ENCODE measurements at regions not wholly inside any gene's neighbourhood (a gene's known extent, or its start where the extent isn't known, plus 50 kb on each side); places are given as distances from the start of the nearest gene placed in this dataset.

GRCh38 chr4:129342819-129343408 lies 247.0 kb downstream of the C4orf33 start:
- ATAC-seq (peak; percentile 91), DNase-seq (ENCODE audit: low spot score) (no peak)
- intact Hi-C loops (cut with DNase I): no loop called here

- peak; percentile 64 for ATAC-seq
- intact Hi-C loops (cut with DNase I): no loop called here
- no peak for DNase-seq (ENCODE audit: low spot score)
These were observed 248.1 kb downstream of the C4orf33 start for GRCh38 chr4:129344058-129344457.

DNA sequence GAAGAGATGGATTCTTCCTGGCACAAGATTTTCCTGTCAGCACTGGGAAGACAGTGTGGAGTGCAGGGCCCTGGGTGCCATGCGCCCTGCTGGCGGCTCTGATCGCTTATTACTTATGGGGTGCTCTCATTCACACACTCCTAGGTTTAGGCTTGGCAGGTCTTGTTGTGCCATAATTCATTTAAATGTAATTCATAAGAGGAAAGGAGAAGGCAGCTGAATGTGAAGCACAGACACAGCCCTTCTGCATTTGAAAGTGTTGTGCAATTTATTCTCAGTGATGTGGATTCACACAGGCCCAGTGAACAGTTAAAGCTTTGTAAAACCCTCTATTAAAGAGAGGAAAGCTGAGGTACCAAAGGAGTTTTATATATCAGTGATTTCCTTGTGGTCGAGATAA lies 249.7 kb downstream of the C4orf33 start:
- DNase-seq (ENCODE audit: low spot score) (no peak), ATAC-seq (no peak)
- intact Hi-C loops (cut with DNase I): no loop called here

GRCh38 chr4:129346036-129346435 lies 250.1 kb downstream of the C4orf33 start:
- intact Hi-C loops (cut with DNase I): no loop called here
- no peak for ATAC-seq
- no peak for DNase-seq (ENCODE audit: low spot score)

GRCh38 chr4:129346734-129347133 lies 250.8 kb downstream of the C4orf33 start:
- DNase-seq (ENCODE audit: low spot score) (no peak), ATAC-seq (no peak)
- intact Hi-C loops (cut with DNase I): no loop called here

DNA sequence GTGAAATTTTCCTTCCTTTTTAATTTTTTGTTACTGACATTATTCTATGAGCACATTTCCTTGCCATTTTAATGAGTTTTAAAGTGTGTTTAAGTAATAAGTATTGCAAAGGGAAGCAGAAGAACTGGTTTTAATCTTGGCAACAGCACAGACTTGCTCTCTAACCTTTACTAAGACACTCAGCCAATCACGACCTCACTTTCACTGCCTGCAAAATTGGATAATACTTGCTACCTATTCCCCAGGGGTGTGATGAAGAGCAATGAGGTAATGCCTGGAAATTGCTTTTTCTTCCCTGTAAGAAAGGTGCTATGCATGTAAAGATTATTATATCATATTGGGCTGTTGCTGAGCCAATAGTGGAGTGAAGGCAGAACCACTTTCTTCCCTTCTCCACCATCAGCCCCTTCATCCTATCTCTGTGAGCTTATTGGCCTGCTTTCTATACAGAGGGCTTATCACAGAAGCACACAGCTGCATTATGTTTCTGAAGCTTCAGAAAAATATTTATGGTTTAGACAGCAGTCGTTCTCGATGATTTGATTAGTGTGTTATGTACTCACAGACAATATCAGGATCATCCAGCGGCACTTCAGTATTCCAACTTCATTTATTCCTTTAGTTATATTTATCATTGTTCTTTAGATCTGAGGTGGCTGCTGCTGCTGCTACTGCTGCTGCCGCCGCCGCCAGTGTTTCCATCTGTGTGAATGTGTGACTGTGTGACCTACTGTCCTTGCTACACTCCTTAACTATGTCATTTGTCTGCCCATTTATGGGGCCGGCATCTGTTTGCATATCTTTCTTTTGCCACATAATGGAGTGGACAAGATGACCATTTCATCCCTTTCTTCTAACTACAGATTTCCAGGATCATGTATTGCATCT lies 255.1 kb downstream of the C4orf33 start:
- intact Hi-C loops (cut with DNase I): no loop called here
- ATAC-seq (no peak), DNase-seq (ENCODE audit: low spot score) (no peak)

GRCh38 chr4:129352480-129352879 lies 256.5 kb downstream of the C4orf33 start:
- ATAC-seq (no peak), DNase-seq (ENCODE audit: low spot score) (no peak)
- intact Hi-C loops (cut with DNase I): no loop called here

DNA sequence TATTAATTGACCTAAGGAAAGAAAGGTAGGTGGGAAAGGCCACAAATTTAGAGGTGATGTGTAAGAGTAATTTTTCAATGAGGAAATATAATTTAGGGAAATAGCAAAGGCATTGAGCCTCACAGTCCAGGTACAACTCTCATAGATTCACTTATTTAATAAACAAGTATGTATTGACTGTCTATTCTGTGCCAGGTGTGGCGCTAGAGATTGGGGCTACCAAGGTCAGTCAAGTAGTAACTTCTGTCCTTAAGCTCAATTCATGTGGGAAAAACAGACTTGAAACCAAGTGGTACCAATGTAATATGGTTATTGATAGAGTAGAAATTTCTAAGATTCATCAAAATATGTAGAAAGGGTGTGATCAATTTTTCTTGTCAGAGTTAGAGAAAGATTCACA lies 257.5 kb downstream of the C4orf33 start:
- DNase-seq (ENCODE audit: low spot score) (no peak), ATAC-seq (no peak)
- intact Hi-C loops (cut with DNase I): no loop called here

DNA sequence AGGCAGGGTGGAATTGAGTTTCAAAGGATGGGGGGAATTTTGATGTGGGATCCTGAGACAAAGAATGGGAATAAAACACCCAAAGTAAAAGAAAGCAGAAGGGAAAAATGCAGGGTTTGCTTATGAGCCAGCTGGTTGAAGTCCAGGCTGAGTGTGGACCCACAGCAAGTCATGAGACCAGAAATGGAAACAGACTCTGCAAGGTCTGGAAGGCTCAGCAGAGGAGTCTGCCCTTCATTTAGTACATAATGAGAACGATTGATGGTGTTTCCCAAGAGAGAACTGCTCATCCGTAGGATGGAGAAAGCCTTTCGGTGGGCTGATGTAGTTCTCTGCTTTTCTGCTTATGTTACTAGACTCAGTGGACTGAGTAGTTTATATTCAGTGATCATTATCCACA lies 259.1 kb downstream of the C4orf33 start:
- ATAC-seq (peak; percentile 24), DNase-seq (ENCODE audit: low spot score) (no peak)

DNA sequence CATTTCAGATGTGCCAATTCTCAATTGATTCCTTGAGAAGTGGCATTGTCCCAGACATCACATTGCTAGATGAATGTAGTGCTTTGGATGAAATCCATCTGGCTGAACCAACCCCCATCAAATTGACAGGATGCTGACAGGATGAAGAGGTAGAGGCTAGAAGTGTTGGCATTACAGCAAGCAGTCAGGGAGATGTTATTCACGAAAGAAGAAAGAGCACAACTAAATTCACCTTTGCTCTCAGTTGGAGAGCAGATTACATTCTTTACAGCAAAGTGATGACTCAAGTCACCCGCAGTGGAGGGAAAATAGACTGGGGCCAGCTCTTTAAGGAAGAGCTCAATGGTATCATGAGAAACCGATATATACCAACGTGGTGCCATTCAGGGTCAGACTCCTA lies 259.6 kb downstream of the C4orf33 start:
- ATAC-seq (no peak), DNase-seq (ENCODE audit: low spot score) (no peak)
- intact Hi-C loops (cut with DNase I): no loop called here

More for the DNA sequence above, 259.1 kb downstream of the C4orf33 start:
- intact Hi-C loops (cut with DNase I): no loop called here

- intact Hi-C loops (cut with DNase I): no loop called here
- ATAC-seq: no peak
- DNase-seq (ENCODE audit: low spot score): no peak
These were observed 262.6 kb downstream of the C4orf33 start for GRCh38 chr4:129358571-129358970.

- DNase-seq (ENCODE audit: low spot score) (no peak), ATAC-seq (no peak)
- intact Hi-C loops (cut with DNase I): no loop called here
These were observed 263.5 kb downstream of the C4orf33 start for GRCh38 chr4:129359461-129359860.

- intact Hi-C loops (cut with DNase I): no loop called here
- ATAC-seq (peak; percentile 75), DNase-seq (ENCODE audit: low spot score) (peak; percentile 73)
These were observed 266.8 kb downstream of the C4orf33 start for GRCh38 chr4:129362691-129363274.

GRCh38 chr4:129364747-129365452 lies 268.9 kb downstream of the C4orf33 start:
- intact Hi-C loops (cut with DNase I): no loop called here
- no peak for DNase-seq (ENCODE audit: low spot score)
- ATAC-seq: peak; percentile 45

- intact Hi-C loops (cut with DNase I): no loop called here
- no peak for ATAC-seq
- no peak for DNase-seq (ENCODE audit: low spot score)
These were observed 273.5 kb downstream of the C4orf33 start for GRCh38 chr4:129369361-129370010.

GRCh38 chr4:129371065-129371464 lies 275.1 kb downstream of the C4orf33 start:
- no peak for DNase-seq (ENCODE audit: low spot score)
- intact Hi-C loops (cut with DNase I): no loop called here
- no peak for ATAC-seq

DNA sequence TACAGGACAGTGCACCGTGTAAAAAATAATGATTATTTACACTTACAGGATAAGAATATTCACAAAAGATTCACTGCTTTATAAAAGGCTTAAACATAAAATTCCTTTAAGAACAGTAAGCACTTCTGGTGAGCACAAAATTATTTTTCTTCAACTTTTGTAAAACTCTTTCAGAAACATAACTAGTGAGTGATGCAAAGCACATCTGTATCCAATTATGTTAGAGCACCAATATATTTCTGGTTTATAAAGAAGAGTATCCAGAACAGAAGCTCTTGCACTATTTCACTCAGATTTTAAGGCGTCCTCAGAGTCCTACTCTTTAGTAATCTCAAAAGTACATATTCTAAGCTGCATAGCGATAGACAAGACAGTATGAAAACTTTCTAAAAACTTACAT lies 276.0 kb downstream of the C4orf33 start:
- no peak for DNase-seq (ENCODE audit: low spot score)
- intact Hi-C loops (cut with DNase I): no loop called here
- ATAC-seq: peak; percentile 15

- intact Hi-C loops (cut with DNase I): no loop called here
- ATAC-seq: no peak
These were observed 281.3 kb downstream of the C4orf33 start for GRCh38 chr4:129377131-129377845.

DNA sequence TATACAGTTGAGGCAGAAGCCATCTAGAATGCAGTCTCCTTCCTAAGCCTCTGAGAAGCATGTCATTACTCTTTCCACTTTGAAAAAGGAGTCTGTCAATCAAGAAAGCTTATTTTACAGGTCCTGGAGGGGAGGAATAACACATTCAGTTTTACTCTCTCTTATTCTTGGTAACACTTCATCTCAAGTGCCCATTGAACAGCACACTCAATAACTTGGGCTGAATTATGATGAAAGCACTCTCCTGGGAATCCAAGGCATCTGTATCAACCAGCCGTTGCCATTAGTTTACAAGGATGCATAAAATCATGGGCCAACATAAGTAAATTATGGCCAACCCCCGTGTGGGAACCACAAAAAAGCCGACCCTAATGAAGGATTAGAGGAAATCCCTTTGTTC lies 282.4 kb downstream of the C4orf33 start:
- DNase-seq (ENCODE audit: low spot score): no peak
- no peak for ATAC-seq
- intact Hi-C loops (cut with DNase I): no loop called here

More at GRCh38 chr4:129377131-129377845, 281.3 kb downstream of the C4orf33 start:
- no peak for DNase-seq (ENCODE audit: low spot score)

All from sciatic nerve (tissue), 2 donors.